ENCODE measurements at regions not wholly inside any gene's neighbourhood (a gene's known extent, or its start where the extent isn't known, plus 50 kb on each side); places are given as distances from the start of the nearest gene placed in this dataset.

- TF ChIP-seq CTCF (IDR thresholded peaks at IDR 0.05; ENCODE audit: poor library complexity, severe bottlenecking): no peak
- TF ChIP-seq MXI1 (conservative IDR thresholded peaks at IDR 0.05; ENCODE audit: poor library complexity, severe bottlenecking): no peak
- TF ChIP-seq EZH2 (IDR thresholded peaks at IDR 0.05; ENCODE audit: borderline replicate concordance, insufficient read depth, low read length, poor library complexity, severe bottlenecking): no peak
- TF ChIP-seq EP300 (conservative IDR thresholded peaks at IDR 0.05; ENCODE audit: poor library complexity, severe bottlenecking): no peak
- TF ChIP-seq TAF1 (IDR thresholded peaks at IDR 0.05; ENCODE audit: low read depth): no peak
- TF ChIP-seq POLR2AphosphoS5 (IDR thresholded peaks at IDR 0.05): no peak
- TF ChIP-seq RAD21 (conservative IDR thresholded peaks at IDR 0.05): no peak
- no peak for TF ChIP-seq REST (IDR thresholded peaks at IDR 0.05; ENCODE audit: borderline replicate concordance)
Measured at GRCh38 chr2:24423095-24423494, 62.8 kb upstream of the ITSN2 start.

Data from neural cell (in vitro differentiated cells).